Loucy (cell line): ENCODE measurements at regions not wholly inside any gene's neighbourhood (a gene's known extent, or its start where the extent isn't known, plus 50 kb on each side); places are given as distances from the start of the nearest gene placed in this dataset.

Experiments
- EZH2phosphoT487 ChIP-seq: fragments of 200-600 bp; IDR thresholded peaks from 2 replicates; pipeline ENCODE4 v1.6.1; 2018; ENCODE audit warnings: antibody characterized with exemption, mild to moderate bottlenecking, moderate library complexity, borderline replicate concordance
- TF ChIP-seq, protein P1 (sequence below): fragments of 200-600 bp; sonication (generic); conservative IDR thresholded peaks from 2 replicates; pipeline ENCODE4 v1.5.1; 2014; ENCODE audit warnings: mild to moderate bottlenecking, antibody characterized with exemption, low read length

DNA sequence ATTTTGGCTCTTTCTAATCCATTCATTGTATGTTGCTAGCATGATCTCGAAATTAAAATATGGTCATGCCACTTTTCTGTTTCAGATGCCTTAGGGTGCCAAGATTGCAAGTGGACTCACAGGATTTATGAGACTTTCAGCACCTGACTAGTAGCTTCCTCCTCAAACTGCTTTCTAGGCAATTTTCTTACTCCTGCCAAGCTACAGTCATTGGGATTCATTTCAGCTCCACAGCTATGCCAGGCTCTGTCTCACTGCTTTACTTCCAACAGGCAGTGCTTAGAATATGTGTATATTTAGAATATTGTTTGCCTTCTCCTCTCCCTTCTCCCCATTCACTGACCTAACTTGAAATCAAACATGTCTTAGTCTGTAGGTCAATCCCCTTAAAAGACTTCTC lies 681.4 kb downstream of the TENT5A start:
- TF ChIP-seq, protein P1, sequence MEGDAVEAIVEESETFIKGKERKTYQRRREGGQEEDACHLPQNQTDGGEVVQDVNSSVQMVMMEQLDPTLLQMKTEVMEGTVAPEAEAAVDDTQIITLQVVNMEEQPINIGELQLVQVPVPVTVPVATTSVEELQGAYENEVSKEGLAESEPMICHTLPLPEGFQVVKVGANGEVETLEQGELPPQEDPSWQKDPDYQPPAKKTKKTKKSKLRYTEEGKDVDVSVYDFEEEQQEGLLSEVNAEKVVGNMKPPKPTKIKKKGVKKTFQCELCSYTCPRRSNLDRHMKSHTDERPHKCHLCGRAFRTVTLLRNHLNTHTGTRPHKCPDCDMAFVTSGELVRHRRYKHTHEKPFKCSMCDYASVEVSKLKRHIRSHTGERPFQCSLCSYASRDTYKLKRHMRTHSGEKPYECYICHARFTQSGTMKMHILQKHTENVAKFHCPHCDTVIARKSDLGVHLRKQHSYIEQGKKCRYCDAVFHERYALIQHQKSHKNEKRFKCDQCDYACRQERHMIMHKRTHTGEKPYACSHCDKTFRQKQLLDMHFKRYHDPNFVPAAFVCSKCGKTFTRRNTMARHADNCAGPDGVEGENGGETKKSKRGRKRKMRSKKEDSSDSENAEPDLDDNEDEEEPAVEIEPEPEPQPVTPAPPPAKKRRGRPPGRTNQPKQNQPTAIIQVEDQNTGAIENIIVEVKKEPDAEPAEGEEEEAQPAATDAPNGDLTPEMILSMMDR: no peak
- TF ChIP-seq EZH2phosphoT487: no peak
